HUES48 (cell line): ENCODE measurements at regions not wholly inside any gene's neighbourhood (a gene's known extent, or its start where the extent isn't known, plus 50 kb on each side); places are given as distances from the start of the nearest gene placed in this dataset.
"Not testable (repeated sequence)": the region's sequence is repeated elsewhere in the genome, so short reads cannot be mapped to it uniquely, and the experiment has no call there.

Experiments used
- H3K27ac ChIP-seq: one replicate; pipeline ENCODE4 v1.7.0; 2013; ENCODE audit warnings: low read depth, low read length, inconsistent platforms
- H3K27me3 ChIP-seq: 2 replicates; pipeline ENCODE4 v1.6.1; 2013; ENCODE audit warnings: mild to moderate bottlenecking, low read length; ENCODE audit not compliant: control insufficient read depth, insufficient read depth
- H3K36me3 ChIP-seq: 2 replicates; pipeline ENCODE4 v1.6.1; 2013; ENCODE audit warnings: low read length; ENCODE audit not compliant: control insufficient read depth, insufficient read depth
- H3K4me1 ChIP-seq: 2 replicates; pipeline ENCODE4 v1.6.1; 2013; ENCODE audit warnings: mild to moderate bottlenecking, low read length; ENCODE audit not compliant: control insufficient read depth, insufficient read depth
- H3K4me3 ChIP-seq: 2 replicates; pipeline ENCODE4 v1.5.1; 2013; ENCODE audit warnings: mild to moderate bottlenecking, low read depth, low read length
- H3K9ac ChIP-seq: 2 replicates; pipeline ENCODE4 v1.6.1; 2013; ENCODE audit warnings: mild to moderate bottlenecking, low read depth, low read length, moderate library complexity
- H3K9me3 ChIP-seq: 2 replicates; pipeline ENCODE4 v1.6.1; 2013; ENCODE audit warnings: low read length; ENCODE audit not compliant: control insufficient read depth, insufficient read depth

- no peak overlapping the region for H3K27ac ChIP-seq
- no peaks in the 10 kb centered on the region for H3K4me1 ChIP-seq
- H3K9ac ChIP-seq = no peak overlapping the region
- H3K27me3 ChIP-seq = no peaks in the 10 kb centered on the region
- H3K36me3 ChIP-seq = no peaks in the 10 kb centered on the region
- no peaks in the 10 kb centered on the region for H3K9me3 ChIP-seq
- no peak overlapping the region for H3K4me3 ChIP-seq
Observed at GRCh38 chr17:77332981-77333685, 192.4 kb downstream of the SEC14L1 start.

DNA sequence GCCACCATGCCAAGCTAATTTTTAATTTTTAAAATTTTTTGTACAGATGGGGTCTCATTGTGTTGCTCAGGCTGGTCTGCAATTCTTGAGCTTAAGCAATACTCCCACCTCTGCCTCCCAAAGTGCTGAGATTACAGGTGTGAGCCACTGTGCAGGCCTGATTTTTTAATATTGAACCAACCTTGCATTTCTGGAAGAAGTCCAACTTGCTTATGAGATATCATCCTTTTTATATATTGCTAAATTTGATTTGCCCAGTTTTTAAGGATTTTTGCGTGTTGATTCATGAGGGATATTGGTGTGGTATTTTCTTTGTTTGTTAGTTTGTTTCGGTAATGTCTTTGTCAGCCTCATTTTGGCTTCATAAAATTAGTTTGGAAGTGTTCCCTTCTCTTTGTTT is 196.4 kb downstream of the SEC14L1 start:
- Histone ChIP-seq H3K4me1 (no peaks in the 10 kb centered on the region), H3K36me3 (no peaks in the 10 kb centered on the region), H3K27me3 (no peaks in the 10 kb centered on the region), H3K4me3 (no peak overlapping the region), H3K27ac (no peak overlapping the region), H3K9me3 (no peaks in the 10 kb centered on the region), H3K9ac (no peak overlapping the region)

GRCh38 chr17:77341069-77341541 is 200.3 kb downstream of the SEC14L1 start:
- Histone ChIP-seq H3K4me3 (no peak overlapping the region), H3K36me3 (no peaks in the 10 kb centered on the region), H3K9ac (no peak overlapping the region), H3K9me3 (peaks cover 3% of the 10 kb centered on the region; the same call in 1 of the 2 replicates), H3K27ac (no peak overlapping the region), H3K27me3 (no peaks in the 10 kb centered on the region), H3K4me1 (no peaks in the 10 kb centered on the region)

GRCh38 chr17:77342656-77342990 is 201.9 kb downstream of the SEC14L1 start:
- not testable (repeated sequence) for H3K4me3 ChIP-seq, H3K27ac ChIP-seq, H3K27me3 ChIP-seq, H3K9me3 ChIP-seq, H3K4me1 ChIP-seq, H3K36me3 ChIP-seq, H3K9ac ChIP-seq

DNA sequence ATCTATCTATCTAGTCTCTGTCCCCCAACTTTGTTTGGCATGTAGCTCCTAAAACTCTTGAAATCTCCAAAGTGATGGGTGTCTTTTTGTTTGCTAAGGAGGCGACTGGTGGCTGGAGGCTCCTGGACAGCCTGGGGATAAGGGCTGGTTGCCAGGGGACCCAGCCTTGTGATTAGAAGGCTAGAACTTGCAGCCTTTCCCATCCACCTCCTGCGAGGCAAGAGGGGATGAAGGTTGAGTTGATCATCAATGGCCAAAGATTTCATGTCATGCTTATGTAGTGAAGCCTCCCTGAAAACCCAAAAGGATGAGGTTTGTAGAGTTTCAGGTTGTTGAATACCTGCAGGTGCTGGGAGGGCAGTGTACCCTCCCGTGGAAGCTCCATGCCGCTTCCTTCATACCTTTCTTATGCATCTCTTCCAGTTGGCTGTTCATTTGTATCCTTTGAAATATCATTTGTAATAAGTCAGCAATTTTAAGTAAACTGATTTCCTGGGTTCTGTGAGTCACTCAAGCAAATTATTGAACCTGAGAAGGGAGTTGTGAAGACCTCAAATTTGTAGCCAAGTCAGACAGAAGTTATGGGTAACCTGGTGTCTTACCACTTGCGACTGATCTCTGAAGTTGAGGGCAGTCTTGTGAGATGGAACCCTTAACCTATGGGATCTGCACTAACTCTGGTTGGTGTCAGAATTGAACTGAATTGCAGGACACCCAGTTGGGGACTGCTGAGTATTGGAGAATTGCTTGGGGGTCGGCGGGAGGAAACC is 202.4 kb downstream of the SEC14L1 start:
- peaks cover 3% of the 10 kb centered on the region; the same call in 1 of the 2 replicates for H3K9me3 ChIP-seq
- no peaks in the 10 kb centered on the region for H3K36me3 ChIP-seq
- H3K27ac ChIP-seq = no peak overlapping the region
- no peaks in the 10 kb centered on the region for H3K4me1 ChIP-seq
- H3K4me3 ChIP-seq = no peak overlapping the region
- H3K9ac ChIP-seq = no peak overlapping the region
- H3K27me3 ChIP-seq = no peaks in the 10 kb centered on the region

- Histone ChIP-seq H3K9me3 (peaks cover 3% of the 10 kb centered on the region; the same call in 1 of the 2 replicates), H3K9ac (no peak overlapping the region), H3K27ac (no peak overlapping the region), H3K4me1 (no peaks in the 10 kb centered on the region), H3K36me3 (no peaks in the 10 kb centered on the region), H3K27me3 (no peaks in the 10 kb centered on the region), H3K4me3 (no peak overlapping the region)
Observed at GRCh38 chr17:77344038-77344437, 203.3 kb downstream of the SEC14L1 start.

DNA sequence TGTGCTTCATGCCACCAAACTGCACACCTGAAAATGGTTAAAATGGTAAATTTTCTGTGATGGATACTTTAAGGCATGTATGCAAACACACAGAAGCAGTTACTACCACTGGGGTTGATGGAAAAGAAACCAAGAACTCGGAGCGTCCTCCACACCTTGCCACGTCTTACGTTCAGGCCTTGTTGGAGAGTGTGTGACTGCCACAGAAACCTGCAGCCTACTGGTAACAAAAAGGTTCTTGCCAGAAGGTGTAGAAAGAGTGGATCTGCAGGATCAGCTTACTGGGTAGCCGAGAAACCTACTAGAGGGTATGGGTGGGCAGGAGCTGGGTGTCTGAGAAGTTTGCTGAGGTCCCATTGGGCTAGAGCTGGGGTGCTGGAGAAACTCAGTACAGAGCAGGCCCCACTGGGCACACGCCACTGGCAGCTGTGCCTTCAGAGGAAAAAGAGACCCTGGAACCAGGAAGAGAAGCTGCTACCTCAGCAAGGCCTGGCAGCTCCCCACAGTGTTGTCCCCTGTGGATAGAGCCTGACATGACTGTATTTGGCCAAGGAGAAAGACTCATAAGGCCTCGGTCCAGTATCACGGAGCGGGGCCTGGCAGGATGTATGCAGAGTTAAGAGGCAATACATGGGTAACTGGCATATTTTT is 204.6 kb downstream of the SEC14L1 start:
- Histone ChIP-seq H3K4me1 (no peaks in the 10 kb centered on the region), H3K27ac (no peak overlapping the region), H3K27me3 (no peaks in the 10 kb centered on the region), H3K9ac (no peak overlapping the region), H3K9me3 (peaks cover 3% of the 10 kb centered on the region; the same call in 1 of the 2 replicates), H3K36me3 (no peaks in the 10 kb centered on the region), H3K4me3 (no peak overlapping the region)

DNA sequence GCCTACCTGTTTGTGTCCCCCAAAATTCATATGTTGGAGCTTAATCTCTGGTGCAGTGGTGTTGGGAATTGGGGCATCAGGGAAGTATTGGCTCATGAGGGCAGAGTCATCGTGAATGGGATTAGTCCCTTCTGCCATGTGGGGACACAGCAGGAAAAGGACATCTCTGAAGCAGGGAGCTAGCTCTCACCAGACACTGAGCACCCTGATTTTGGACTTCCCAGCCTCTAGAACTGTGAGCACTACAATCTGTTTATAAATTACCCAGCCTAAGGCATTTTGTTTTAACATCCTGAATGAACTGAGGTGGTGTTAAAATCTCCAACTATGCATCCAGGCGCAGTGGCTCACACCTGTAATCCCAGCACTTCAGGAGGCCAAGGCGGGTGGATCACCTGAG is 206.0 kb downstream of the SEC14L1 start:
- Histone ChIP-seq H3K9ac (no peak overlapping the region), H3K4me1 (0 out of 2 replicates have a peak, but pooled peaks cover 2% of the 10 kb centered on the region), H3K36me3 (no peaks in the 10 kb centered on the region)

DNA sequence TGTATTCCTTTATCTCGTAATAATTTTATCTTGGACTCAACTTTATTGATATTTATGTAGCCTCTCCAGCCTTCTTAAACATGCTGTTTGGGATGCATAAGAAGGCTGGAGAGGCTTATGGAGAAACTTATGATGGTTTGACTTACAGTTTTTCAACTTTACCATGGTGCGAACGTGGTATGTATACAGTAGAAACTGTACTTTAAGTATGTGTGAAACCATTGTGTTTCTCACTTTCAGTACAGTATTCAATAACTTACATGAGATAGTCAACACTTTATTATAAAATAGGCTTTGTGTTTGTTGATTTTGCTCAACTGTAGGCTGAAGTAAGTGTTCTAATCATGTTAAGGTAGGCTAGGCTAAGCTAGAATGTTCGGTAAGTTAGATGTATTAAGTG is 206.8 kb downstream of the SEC14L1 start:
- Histone ChIP-seq H3K4me1 (0 out of 2 replicates have a peak, but pooled peaks cover 3% of the 10 kb centered on the region), H3K27me3 (no peaks in the 10 kb centered on the region), H3K4me3 (no peak overlapping the region), H3K9ac (no peak overlapping the region), H3K36me3 (no peaks in the 10 kb centered on the region), H3K27ac (no peak overlapping the region), H3K9me3 (peaks cover 3% of the 10 kb centered on the region; the same call in 1 of the 2 replicates)

More for the DNA sequence above, 206.0 kb downstream of the SEC14L1 start:
- H3K27me3 ChIP-seq = no peaks in the 10 kb centered on the region
- H3K9me3 ChIP-seq = peaks cover 3% of the 10 kb centered on the region; the same call in 1 of the 2 replicates
- no peak overlapping the region for H3K4me3 ChIP-seq
- H3K27ac ChIP-seq = no peak overlapping the region

GRCh38 chr17:77349976-77350830 is 209.4 kb downstream of the SEC14L1 start:
- Histone ChIP-seq H3K4me1 (0 out of 2 replicates have a peak, but pooled peaks cover 3% of the 10 kb centered on the region), H3K27me3 (no peaks in the 10 kb centered on the region), H3K9me3 (no peaks in the 10 kb centered on the region), H3K27ac (no peak overlapping the region), H3K9ac (no peak overlapping the region), H3K36me3 (no peaks in the 10 kb centered on the region), H3K4me3 (no peak overlapping the region)
